Colonic mucosa (tissue), 4 donors: ENCODE measurements at regions not wholly inside any gene's neighbourhood (a gene's known extent, or its start where the extent isn't known, plus 50 kb on each side); places are given as distances from the start of the nearest gene placed in this dataset.

Experiments
- DNase-seq: peaks from one replicate; pipeline ENCODE4 v3.0.0-alpha.2; 2020
- H3K27ac ChIP-seq: fragments of 200-600 bp; one replicate; pipeline ENCODE4 v1.8.0; 2021
- H3K27me3 ChIP-seq: fragments of 200-600 bp; one replicate; pipeline ENCODE4 v1.8.0; 2021
- H3K36me3 ChIP-seq: fragments of 200-600 bp; one replicate; pipeline ENCODE4 v1.8.0; 2021
- H3K4me1 ChIP-seq: fragments of 200-600 bp; one replicate; pipeline ENCODE4 v1.8.0; 2021; ENCODE audit warnings: mild to moderate bottlenecking
- H3K4me3 ChIP-seq: fragments of 200-600 bp; one replicate; pipeline ENCODE4 v1.8.0; 2021
- H3K9ac ChIP-seq, 2 donors: one replicate each; pipeline ENCODE4 v1.7.0; 2013; ENCODE audit warnings: control low read depth in 2 of 2, low read depth in 2 of 2, low read length in 2 of 2
- H3K9me3 ChIP-seq: fragments of 200-600 bp; one replicate; pipeline ENCODE4 v1.8.0; 2021
- intact Hi-C: fragments of 100-400 bp; cut with DNase I; formaldehyde crosslinking; loops from one replicate; pipeline ENCODE4 v1.14.1; 2022
- TF ChIP-seq, protein P1 (sequence below): fragments of 200-600 bp; IDR thresholded peaks from one replicate; pipeline ENCODE4 v1.8.0; 2022; ENCODE audit warnings: antibody characterized with exemption, mild to moderate bottlenecking
- donor health status: healthy.
- donor health status: DM: no; HTN: no; CAD: no.
- donor health status: DM: no; HTN: no; CAD: no.

DNA sequence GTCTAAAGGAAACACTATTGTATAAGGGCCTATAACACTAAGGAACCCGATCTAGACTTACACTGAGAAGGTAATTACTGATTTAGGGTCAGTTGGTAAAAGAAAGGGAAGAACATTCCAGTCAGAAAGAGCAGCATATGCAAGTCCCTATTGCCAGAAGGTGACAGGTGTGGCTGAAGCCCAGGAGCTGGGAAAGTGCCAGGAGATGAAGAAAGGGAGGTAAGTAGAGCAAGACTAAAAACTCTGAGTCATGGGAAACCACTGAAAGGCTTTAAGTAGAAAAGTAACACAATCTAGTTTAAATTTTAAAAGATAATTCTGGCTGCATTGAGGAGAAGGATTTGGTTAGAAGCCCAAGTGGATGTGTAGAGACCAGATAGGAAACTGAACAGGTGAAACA lies 77.7 kb upstream of the INTU start:
- Histone ChIP-seq H3K27ac (no peak overlapping the region), H3K4me1 (no peaks in the 10 kb centered on the region), H3K9ac (no peak overlapping the region), H3K36me3 (no peaks in the 10 kb centered on the region), H3K9me3 (no peaks in the 10 kb centered on the region), H3K4me3 (no peak overlapping the region), H3K27me3 (no peaks in the 10 kb centered on the region)
- intact Hi-C loops, result no loop called here
- no peak for DNase-seq
- TF ChIP-seq, protein P1, sequence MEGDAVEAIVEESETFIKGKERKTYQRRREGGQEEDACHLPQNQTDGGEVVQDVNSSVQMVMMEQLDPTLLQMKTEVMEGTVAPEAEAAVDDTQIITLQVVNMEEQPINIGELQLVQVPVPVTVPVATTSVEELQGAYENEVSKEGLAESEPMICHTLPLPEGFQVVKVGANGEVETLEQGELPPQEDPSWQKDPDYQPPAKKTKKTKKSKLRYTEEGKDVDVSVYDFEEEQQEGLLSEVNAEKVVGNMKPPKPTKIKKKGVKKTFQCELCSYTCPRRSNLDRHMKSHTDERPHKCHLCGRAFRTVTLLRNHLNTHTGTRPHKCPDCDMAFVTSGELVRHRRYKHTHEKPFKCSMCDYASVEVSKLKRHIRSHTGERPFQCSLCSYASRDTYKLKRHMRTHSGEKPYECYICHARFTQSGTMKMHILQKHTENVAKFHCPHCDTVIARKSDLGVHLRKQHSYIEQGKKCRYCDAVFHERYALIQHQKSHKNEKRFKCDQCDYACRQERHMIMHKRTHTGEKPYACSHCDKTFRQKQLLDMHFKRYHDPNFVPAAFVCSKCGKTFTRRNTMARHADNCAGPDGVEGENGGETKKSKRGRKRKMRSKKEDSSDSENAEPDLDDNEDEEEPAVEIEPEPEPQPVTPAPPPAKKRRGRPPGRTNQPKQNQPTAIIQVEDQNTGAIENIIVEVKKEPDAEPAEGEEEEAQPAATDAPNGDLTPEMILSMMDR, result no peak

DNA sequence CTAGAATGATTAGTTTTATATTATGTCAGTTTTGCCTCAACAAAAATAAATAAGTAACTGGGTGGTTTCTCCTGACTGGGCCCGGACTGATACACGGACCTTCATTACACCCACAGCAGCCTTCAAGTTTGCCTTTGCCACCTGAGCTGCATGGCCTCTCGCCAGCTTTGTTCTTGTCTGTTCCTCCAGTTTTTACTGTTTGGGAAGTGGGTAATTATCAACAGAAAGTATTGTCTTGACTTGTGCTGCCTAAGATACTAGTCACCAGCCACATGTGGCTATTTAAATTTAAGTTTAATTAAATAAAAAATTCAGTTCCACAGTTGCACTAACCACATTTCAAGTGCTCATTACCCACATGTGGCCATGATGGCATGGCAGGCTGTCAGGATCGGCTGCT lies 74.7 kb upstream of the INTU start:
- Histone ChIP-seq H3K27me3 (no peaks in the 10 kb centered on the region), H3K4me1 (no peaks in the 10 kb centered on the region), H3K9me3 (no peaks in the 10 kb centered on the region), H3K27ac (no peak overlapping the region), H3K9ac (no peak overlapping the region), H3K36me3 (no peaks in the 10 kb centered on the region), H3K4me3 (no peak overlapping the region)
- DNase-seq, result no peak
- TF ChIP-seq, protein P1, result no peak
- intact Hi-C loops, result no loop called here

DNA sequence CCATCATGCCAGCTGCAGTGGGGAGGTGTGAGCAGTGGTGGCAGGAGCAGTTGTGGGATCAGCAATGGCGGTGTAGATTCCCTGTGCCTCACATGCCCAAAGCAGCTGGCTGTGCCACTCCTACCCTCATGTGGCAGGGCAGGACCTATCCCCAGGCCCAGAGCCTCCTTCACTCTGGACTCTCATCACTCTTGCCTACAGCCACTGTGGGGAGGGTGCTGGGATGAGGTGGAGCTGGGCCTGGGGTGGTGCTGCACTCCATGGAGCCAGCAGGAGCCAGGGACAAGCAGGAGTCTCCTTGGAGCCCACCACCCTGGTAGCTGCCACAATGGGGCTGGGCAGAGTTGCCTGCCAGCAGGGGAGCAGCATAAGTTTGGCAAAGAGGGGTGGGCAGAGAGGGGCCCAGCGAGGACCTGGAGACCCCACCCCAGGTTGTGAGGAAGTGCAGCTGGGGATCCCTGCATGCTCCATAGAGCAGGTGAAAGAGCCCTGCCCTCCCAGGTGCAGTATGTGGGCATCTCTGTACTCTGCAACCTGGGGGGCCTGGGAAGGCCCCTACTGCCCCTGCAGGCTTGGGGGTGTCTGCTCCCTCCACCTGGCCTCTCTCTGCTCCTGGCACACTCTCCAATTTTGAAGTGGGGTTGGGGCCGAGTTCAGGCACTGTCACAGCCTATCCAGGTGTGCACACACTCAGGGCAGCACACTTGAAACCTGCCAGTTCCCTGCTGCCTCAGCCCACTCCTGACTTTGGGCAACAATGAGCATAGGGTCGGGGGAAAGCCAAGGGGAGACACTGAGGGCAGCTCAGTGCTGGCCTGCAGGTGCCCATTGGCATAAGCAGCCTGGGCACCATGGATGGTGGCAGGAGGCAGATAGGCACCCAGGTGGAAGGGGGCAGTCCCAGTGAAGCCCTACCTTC lies 74.0 kb upstream of the INTU start:
- no peaks in the 10 kb centered on the region for H3K4me1 ChIP-seq
- H3K36me3 ChIP-seq, result no peaks in the 10 kb centered on the region
- no peaks in the 10 kb centered on the region for H3K27me3 ChIP-seq
- no peak for DNase-seq
- TF ChIP-seq, protein P1, result no peak
- H3K4me3 ChIP-seq, result no peak overlapping the region
- H3K9ac ChIP-seq, result no peak overlapping the region
- intact Hi-C loops, result no loop called here
- H3K27ac ChIP-seq, result no peak overlapping the region
- no peaks in the 10 kb centered on the region for H3K9me3 ChIP-seq

DNA sequence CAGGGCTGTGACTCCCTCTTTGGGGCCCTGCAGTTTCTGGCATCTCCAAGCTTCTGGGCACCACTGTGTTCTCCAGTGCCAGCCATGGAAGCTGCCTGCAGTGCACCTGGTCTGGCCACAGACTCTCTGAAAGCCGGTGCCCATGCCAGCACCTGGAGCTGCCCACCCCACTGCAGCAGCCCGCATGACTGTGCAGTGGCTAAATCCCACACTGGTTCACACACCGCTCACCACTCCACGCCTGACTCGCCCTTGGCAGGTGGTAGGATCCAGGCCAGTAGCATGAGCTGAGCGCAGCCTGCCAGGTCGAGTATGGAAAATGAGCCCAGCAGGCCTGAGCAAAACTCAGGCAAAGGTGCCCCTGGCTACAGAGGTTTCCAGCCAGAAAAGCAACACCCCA lies 72.8 kb upstream of the INTU start:
- TF ChIP-seq, protein P1, result no peak
- DNase-seq, result no peak
- Histone ChIP-seq H3K36me3 (no peaks in the 10 kb centered on the region), H3K27me3 (no peaks in the 10 kb centered on the region), H3K27ac (no peak overlapping the region), H3K4me3 (no peak overlapping the region), H3K9ac (no peak overlapping the region), H3K4me1 (no peaks in the 10 kb centered on the region), H3K9me3 (no peaks in the 10 kb centered on the region)
- intact Hi-C loops, result no loop called here

DNA sequence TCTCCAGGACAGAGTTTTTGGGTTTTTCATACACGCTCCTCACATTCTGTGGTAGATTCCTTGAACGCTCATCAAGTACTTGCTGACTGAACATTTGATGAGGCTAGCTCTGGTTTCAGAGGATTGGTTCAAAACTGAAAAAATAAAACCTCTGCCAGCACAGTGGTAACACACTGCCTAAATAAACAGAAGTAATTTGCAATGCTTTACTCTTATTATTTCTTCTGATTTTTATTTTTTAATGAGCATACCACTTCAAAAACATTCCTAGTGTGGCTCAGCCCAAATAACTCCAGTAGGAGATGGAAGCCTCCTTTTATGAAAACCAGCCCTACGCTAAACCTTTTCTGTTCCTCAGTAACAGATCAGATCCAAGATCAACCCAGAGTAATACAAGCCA lies 72.0 kb upstream of the INTU start:
- H3K4me3 ChIP-seq, result no peak overlapping the region
- no peaks in the 10 kb centered on the region for H3K9me3 ChIP-seq
- H3K27me3 ChIP-seq, result no peaks in the 10 kb centered on the region
- TF ChIP-seq, protein P1, result no peak
- H3K27ac ChIP-seq, result no peak overlapping the region
- no peaks in the 10 kb centered on the region for H3K36me3 ChIP-seq
- DNase-seq, result no peak
- no peak overlapping the region for H3K9ac ChIP-seq
- no peaks in the 10 kb centered on the region for H3K4me1 ChIP-seq
- intact Hi-C loops, result no loop called here
